Activated CD4-positive, alpha-beta T cell treated with anti-CD3 and anti-CD28 coated beads for 48 hours (primary cell): ENCODE measurements at regions not wholly inside any gene's neighbourhood (a gene's known extent, or its start where the extent isn't known, plus 50 kb on each side); places are given as distances from the start of the nearest gene placed in this dataset.

ENCODE experiments used
- DNase-seq: peaks from one replicate; pipeline ENCODE4 v3.0.0-alpha.2; 2020

- DNase-seq: no peak
Observed at GRCh38 chr5:2196989-2197619, 314.4 kb upstream of the IRX4 start.

DNA sequence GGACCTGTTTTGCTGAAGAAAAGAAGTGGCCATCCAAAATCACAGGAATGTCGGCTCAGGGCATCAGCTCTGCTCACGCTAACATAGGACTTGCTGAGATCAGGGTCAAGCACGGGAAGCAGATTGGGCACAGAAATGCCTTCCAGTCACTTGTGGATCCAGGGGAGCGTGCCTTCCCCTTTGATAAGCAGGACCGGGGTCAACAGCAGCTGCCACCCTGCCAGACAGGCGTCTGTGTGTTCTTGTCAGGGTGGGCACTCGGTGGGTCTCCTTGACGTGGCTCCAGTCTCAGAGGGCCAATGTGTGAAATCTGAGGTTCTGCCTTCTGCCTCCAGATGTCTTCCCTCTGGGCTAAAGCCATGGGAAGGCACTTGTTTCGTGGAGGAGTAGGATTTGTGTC, 313.7 kb upstream of the IRX4 start:
- DNase-seq: no peak

DNA sequence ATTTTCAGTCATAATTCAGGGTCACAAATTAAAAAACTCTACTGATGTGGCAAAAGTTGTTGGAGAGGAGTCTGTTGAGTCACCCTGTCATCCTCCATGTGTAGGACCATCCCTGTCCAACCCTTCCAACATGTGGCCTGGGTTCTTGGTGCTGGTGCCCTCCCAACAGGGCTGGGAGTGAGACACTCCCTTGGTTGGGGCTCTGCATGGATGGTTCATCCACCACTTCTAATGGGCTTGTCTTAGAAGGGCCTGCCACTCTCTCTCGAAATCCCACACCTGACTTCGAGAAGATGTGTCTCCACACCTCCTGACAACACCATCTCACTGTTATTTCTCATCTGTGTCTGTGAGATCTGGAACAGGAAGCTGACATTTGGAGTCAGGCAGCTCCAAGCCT, 312.2 kb upstream of the IRX4 start:
- no peak for DNase-seq

GRCh38 chr5:2194236-2194555, 311.5 kb upstream of the IRX4 start:
- DNase-seq: no peak

DNA sequence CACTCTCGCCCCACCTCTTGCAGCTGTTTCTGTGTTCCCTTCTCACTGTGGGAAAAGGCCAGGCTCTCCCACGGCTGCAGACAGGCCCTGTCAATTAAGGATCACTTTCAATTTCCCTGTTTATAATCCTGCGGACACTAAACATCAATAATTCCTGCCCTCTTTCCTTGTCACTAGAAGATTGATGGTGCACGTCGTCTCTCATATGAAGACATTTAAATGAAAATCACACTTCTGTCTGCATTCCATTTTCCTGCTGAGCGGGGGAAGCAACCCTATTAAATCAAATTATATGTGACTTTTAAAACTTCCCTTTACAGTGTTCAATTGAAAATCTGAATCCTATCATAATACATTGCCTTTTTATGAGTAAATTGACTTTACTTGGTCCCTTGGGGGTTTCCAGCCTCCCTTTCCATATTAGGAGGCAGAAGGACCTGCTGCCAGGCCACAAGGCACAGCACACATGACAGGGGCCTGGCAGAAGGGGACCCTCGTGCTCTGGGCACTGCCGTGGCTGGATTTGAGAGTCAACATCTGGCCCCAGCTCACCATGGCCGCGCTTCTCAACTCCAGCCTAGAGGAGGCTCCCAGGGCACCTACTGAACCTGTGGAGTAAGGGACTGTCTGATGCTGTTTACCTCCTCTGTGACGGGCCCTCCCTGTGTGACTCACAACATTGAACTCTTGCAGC, 311.0 kb upstream of the IRX4 start:
- no peak for DNase-seq

GRCh38 chr5:2193142-2193541, 310.4 kb upstream of the IRX4 start:
- DNase-seq: no peak

- DNase-seq: no peak
Observed at GRCh38 chr5:2192496-2192895, 309.8 kb upstream of the IRX4 start.

GRCh38 chr5:2191972-2192371, 309.2 kb upstream of the IRX4 start:
- no peak for DNase-seq

DNA sequence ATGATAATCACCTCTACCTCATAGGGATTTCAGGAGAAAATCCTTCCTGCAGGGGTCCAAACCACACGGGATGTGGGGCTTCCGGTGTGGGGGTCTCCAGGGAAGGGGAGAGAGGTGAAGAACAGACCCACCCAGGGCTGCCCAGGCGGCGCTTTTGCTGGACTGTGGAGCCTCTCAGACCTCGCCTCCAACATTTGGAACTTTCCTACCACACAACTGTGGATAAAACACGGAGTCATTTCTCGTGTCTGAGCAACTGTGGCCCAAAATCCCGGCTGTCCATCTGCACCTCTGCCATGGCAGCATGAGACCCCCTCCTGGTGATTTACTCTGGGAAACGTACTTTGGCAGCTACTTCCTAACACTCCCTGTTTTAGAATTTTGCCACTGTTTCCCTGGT, 307.8 kb upstream of the IRX4 start:
- no peak for DNase-seq

GRCh38 chr5:2188661-2189060, 305.9 kb upstream of the IRX4 start:
- DNase-seq: no peak

GRCh38 chr5:2188137-2188536, 305.4 kb upstream of the IRX4 start:
- DNase-seq: no peak

- no peak for DNase-seq
Observed at GRCh38 chr5:2187687-2188086, 305.0 kb upstream of the IRX4 start.

GRCh38 chr5:2187156-2187555, 304.4 kb upstream of the IRX4 start:
- no peak for DNase-seq

GRCh38 chr5:2186472-2187015, 303.8 kb upstream of the IRX4 start:
- no peak for DNase-seq

DNA sequence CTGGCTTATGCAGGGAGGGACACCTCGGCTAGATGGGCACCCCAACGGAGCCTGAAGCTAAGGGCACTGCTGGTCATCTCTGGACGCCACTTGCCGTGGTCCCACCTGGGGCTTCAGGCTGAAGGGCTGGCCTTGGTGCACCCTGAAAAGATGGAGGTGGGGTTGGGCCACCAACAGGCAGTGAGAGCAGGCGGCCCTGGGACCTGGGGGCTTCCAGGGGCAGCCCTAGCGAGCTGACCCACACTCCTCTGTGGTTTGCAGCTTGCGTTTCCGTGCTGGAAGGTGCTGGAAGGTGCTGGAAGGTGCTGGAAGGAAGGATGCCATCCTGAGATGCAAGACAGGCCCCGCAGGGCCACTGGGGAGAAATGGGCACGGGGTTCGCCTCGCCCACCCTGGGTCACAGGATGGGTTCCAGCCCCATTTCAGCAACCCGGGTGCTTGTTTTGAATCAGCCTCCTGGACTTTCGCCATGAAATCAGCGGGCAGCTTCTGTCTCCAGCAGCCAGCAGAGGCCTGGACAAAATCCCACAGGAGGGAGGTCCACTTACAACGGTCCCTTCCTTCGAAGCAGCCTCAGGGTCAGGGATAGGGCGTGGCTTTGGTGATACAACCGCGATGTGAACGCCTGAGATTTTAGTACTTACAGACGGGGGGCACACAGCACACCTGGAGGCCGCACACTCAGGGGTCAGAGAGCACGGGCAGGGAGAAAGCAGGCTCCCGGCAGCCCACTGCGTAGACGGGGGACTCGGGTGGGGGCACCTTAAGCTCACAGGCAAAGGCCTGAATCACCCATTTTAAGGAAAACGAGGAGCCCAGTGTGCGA, 303.1 kb upstream of the IRX4 start:
- no peak for DNase-seq

GRCh38 chr5:2184563-2185540, 302.1 kb upstream of the IRX4 start:
- DNase-seq: no peak

DNA sequence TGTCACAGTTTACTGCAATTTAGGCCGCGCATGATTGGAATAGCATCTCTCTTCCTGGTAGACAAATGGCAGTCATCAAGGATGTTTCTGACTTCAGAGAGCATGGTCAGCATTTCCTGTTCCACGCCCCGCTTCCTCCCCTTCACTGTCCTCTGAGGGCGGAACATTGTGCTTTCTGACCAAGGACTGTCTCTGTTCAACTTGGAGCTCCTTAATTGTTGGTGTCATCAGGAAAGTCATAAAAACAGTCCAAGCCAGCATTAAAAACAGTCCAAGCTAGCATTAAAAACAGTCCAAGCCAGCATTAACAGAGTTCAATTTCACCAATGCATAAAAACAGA, 301.3 kb upstream of the IRX4 start:
- DNase-seq: no peak

DNA sequence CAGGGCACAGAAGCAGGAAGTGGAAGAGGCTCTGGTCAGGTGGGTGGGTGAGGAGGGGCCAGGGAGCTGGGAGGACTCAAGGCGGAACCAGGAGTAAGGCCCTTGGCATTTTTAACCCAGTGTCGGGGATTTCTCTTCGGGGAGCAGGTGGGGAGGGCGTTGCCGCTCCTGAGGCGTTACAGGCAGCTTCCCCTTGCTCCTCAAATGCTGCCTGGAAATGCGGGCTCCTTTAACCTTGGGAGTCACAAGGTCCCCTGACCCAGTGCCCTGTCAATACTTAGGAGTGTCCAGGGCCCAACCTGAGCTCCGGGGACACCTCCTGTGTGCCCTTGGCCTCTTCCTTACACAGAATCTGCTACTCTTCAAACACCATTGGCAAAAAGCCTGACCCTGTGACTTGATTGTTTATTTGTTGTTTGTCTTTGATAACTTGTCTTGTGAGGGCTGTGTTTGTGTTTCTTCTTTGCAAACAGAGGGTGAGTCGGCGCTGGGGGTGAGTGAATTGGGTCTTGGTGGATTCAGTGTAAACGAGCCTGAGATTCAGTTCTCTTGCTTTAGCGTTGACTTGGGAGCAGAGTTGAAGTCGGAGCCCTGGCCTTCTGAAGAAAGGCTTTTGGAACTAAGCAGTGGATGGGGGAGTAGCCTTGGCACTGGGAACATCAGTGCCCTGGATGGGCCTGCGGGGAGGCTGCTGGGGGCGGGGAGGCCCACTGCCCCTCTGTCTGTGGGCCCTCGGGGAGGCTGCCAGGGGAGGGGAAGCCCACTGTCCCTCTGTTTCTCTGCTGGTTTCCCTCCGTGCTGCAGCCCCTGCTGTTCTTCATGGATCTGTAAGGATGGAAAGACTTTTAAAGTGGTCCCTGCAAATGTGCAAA, 300.7 kb upstream of the IRX4 start:
- no peak for DNase-seq

- DNase-seq: no peak
Observed at GRCh38 chr5:2182020-2182419, 299.3 kb upstream of the IRX4 start.

- no peak for DNase-seq
Observed at GRCh38 chr5:2181557-2181956, 298.8 kb upstream of the IRX4 start.

- no peak for DNase-seq
Observed at GRCh38 chr5:2181149-2181548, 298.4 kb upstream of the IRX4 start.

DNA sequence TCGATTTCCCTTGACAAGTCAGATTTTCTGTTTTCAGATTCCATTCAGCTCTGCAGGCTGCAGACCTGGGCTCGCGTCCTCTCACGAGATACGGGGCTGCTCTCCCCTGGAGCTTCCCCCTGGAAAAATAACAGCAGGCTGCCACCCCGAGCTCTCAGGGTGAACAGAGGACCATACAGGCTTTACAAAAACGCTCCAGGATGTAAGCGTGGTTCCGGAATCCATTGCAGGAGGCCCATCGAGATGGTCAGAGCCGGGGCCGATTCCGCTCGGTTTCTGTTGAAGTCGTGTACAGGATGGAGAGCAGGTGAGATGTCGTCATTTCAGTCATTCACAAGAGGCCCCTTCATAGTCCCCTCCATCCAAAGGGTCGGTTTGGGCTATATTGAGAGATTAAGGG, 297.7 kb upstream of the IRX4 start:
- DNase-seq: no peak
